ENCODE measurements at regions not wholly inside any gene's neighbourhood (a gene's known extent, or its start where the extent isn't known, plus 50 kb on each side); places are given as distances from the start of the nearest gene placed in this dataset.

- Histone ChIP-seq H3K36me3 (ENCODE audit: control insufficient read depth, low read length) (no peaks in the 10 kb centered on the region), H4K20me1 (ENCODE audit: control insufficient read depth, insufficient read depth, low read depth, low read length) (no peaks in the 10 kb centered on the region), H3K4me1 (ENCODE audit: control insufficient read depth, low read length) (no peaks in the 10 kb centered on the region), H3K9me2 (replicated peaks; ENCODE audit: control insufficient read depth, low read length) (no peaks in the 10 kb centered on the region), H3K27ac (ENCODE audit: low read depth, low read length) (no peak overlapping the region), H3K79me2 (ENCODE audit: control insufficient read depth, low read length) (no peaks in the 10 kb centered on the region), H3F3A (ENCODE audit: control insufficient read depth, insufficient read depth) (no peaks in the 10 kb centered on the region), H3K27me3 (ENCODE audit: control insufficient read depth, low read length) (no peaks in the 10 kb centered on the region), H3K4me3 (ENCODE audit: low read length) (no peak overlapping the region), H3K4me2 (ENCODE audit: low read length) (no peak overlapping the region), H3K9me3 (ENCODE audit: control insufficient read depth, insufficient read depth, low read length) (no peaks in the 10 kb centered on the region)
- no peak for TF ChIP-seq EZH2phosphoT487 (IDR thresholded peaks at IDR 0.05; ENCODE audit: borderline replicate concordance, low read length)
- TF ChIP-seq, protein P1, sequence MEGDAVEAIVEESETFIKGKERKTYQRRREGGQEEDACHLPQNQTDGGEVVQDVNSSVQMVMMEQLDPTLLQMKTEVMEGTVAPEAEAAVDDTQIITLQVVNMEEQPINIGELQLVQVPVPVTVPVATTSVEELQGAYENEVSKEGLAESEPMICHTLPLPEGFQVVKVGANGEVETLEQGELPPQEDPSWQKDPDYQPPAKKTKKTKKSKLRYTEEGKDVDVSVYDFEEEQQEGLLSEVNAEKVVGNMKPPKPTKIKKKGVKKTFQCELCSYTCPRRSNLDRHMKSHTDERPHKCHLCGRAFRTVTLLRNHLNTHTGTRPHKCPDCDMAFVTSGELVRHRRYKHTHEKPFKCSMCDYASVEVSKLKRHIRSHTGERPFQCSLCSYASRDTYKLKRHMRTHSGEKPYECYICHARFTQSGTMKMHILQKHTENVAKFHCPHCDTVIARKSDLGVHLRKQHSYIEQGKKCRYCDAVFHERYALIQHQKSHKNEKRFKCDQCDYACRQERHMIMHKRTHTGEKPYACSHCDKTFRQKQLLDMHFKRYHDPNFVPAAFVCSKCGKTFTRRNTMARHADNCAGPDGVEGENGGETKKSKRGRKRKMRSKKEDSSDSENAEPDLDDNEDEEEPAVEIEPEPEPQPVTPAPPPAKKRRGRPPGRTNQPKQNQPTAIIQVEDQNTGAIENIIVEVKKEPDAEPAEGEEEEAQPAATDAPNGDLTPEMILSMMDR (IDR thresholded peaks at IDR 0.05; ENCODE audit: low read depth, low read length, poor library complexity, severe bottlenecking), result no peak
These were observed 192.9 kb upstream of the ALG10B start for GRCh38 chr12:38123566-38124246.

- Histone ChIP-seq H3K9me2 (replicated peaks; ENCODE audit: control insufficient read depth, low read length) (no peaks in the 10 kb centered on the region), H4K20me1 (ENCODE audit: control insufficient read depth, insufficient read depth, low read depth, low read length) (no peaks in the 10 kb centered on the region), H3K9me3 (ENCODE audit: control insufficient read depth, insufficient read depth, low read length) (no peaks in the 10 kb centered on the region), H3K27ac (ENCODE audit: low read depth, low read length) (no peak overlapping the region), H3K4me2 (ENCODE audit: low read length) (no peak overlapping the region), H3K36me3 (ENCODE audit: control insufficient read depth, low read length) (no peaks in the 10 kb centered on the region), H3F3A (ENCODE audit: control insufficient read depth, insufficient read depth) (no peaks in the 10 kb centered on the region), H3K4me1 (ENCODE audit: control insufficient read depth, low read length) (no peaks in the 10 kb centered on the region), H3K4me3 (ENCODE audit: low read length) (no peak overlapping the region), H3K79me2 (ENCODE audit: control insufficient read depth, low read length) (no peaks in the 10 kb centered on the region), H3K27me3 (ENCODE audit: control insufficient read depth, low read length) (no peaks in the 10 kb centered on the region)
- TF ChIP-seq, protein P1 (IDR thresholded peaks at IDR 0.05; ENCODE audit: low read depth, low read length, poor library complexity, severe bottlenecking), result no peak
- no peak for TF ChIP-seq EZH2phosphoT487 (IDR thresholded peaks at IDR 0.05; ENCODE audit: borderline replicate concordance, low read length)
These were observed 192.1 kb upstream of the ALG10B start for GRCh38 chr12:38124247-38125012.

GRCh38 chr12:38132139-38132538 lies 184.4 kb upstream of the ALG10B start:
- no peaks in the 10 kb centered on the region for H3K79me2 ChIP-seq (ENCODE audit: control insufficient read depth, low read length)
- H3K9me2 ChIP-seq (replicated peaks; ENCODE audit: control insufficient read depth, low read length), result no peaks in the 10 kb centered on the region

More at GRCh38 chr12:38132139-38132538, 184.4 kb upstream of the ALG10B start:
- Histone ChIP-seq H3K36me3 (ENCODE audit: control insufficient read depth, low read length) (no peaks in the 10 kb centered on the region), H3K4me3 (ENCODE audit: low read length) (no peak overlapping the region), H3K4me1 (ENCODE audit: control insufficient read depth, low read length) (no peaks in the 10 kb centered on the region), H3F3A (ENCODE audit: control insufficient read depth, insufficient read depth) (no peaks in the 10 kb centered on the region), H3K27ac (ENCODE audit: low read depth, low read length) (no peak overlapping the region), H3K9me3 (ENCODE audit: control insufficient read depth, insufficient read depth, low read length) (no peaks in the 10 kb centered on the region), H3K4me2 (ENCODE audit: low read length) (no peak overlapping the region), H4K20me1 (ENCODE audit: control insufficient read depth, insufficient read depth, low read depth, low read length) (no peaks in the 10 kb centered on the region), H3K27me3 (ENCODE audit: control insufficient read depth, low read length) (no peaks in the 10 kb centered on the region)
- no peak for TF ChIP-seq EZH2phosphoT487 (IDR thresholded peaks at IDR 0.05; ENCODE audit: borderline replicate concordance, low read length)
- TF ChIP-seq, protein P1 (IDR thresholded peaks at IDR 0.05; ENCODE audit: low read depth, low read length, poor library complexity, severe bottlenecking), result no peak
